ENCODE measurements at regions not wholly inside any gene's neighbourhood (a gene's known extent, or its start where the extent isn't known, plus 50 kb on each side); places are given as distances from the start of the nearest gene placed in this dataset.
"Not testable (repeated sequence)": the region's sequence is repeated elsewhere in the genome, so short reads cannot be mapped to it uniquely, and the experiment has no call there.

DNA sequence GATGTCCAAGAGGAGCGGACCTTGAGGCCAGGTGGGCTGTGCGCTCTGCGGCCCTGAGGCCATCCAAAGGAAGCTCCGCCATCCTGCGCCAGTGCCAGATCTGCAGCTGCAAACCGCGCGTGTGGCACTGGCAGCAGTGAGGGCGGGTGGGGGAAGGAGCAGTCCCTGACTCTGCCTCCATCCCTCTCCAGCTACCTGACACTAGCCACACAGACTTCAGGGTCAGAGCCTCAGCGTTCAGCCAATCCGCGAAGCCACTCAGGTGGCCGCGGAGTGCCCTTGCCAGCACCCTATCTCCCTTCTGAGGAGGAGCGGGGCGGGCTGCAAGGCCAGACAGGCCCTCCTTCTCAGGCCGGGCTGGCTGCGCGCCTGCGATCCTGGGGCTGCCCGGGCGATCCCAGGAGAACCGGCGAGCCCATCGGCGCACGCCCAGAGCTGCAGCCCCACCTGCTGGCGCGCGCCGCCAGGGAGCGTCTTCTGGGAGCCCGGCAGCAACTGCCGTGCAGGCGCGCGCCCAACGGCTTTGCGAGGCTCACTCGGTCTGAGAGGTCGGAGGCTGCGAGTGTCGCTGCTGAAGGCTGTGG lies 867.2 kb downstream of the SPATA31A1 start:
- H3K79me1 ChIP-seq (ENCODE audit: insufficient read depth, low read depth, low read length, poor library complexity, severe bottlenecking); H3K4me2 ChIP-seq (ENCODE audit: insufficient read depth, insufficient read length, low read length); H2AFZ ChIP-seq (ENCODE audit: low read length); H3K4me1 ChIP-seq (ENCODE audit: insufficient read depth, low read length); DNase-seq; H2AK5ac ChIP-seq (ENCODE audit: insufficient read length, low read length); H3K9me3 Mint-ChIP-seq; H3K79me2 ChIP-seq (ENCODE audit: insufficient read depth, low read length); H3K14ac ChIP-seq (ENCODE audit: insufficient read depth, low read length); H3K9ac ChIP-seq (ENCODE audit: extremely low read depth, insufficient read length, low read length); H3K4me3 Mint-ChIP-seq; H3K23me2 ChIP-seq (ENCODE audit: insufficient read length, low read depth, low read length, poor library complexity, severe bottlenecking); H3K4ac ChIP-seq (ENCODE audit: low read depth, low read length); H3K9me3 ChIP-seq (ENCODE audit: control insufficient read depth, low read depth, low read length); H3K18ac ChIP-seq (ENCODE audit: insufficient read length, low read depth, low read length); H3K27ac ChIP-seq (ENCODE audit: insufficient read length, low read depth, low read length); H4K91ac ChIP-seq (ENCODE audit: insufficient read length, low read depth, low read length); H2BK12ac ChIP-seq (ENCODE audit: insufficient read length, low read depth, low read length); H3K4me1 Mint-ChIP-seq; H3K56ac ChIP-seq (ENCODE audit: insufficient read length, low read depth, low read length); H3K27me3 Mint-ChIP-seq (ENCODE audit: low read depth); H3T11ph ChIP-seq (ENCODE audit: low read length); H3K36me3 Mint-ChIP-seq (ENCODE audit: insufficient read depth in 1 of 3, low read depth in 3 of 3); H3K27ac Mint-ChIP-seq; H2BK5ac ChIP-seq (ENCODE audit: insufficient read length, low read length); H3K27me3 ChIP-seq (ENCODE audit: insufficient read depth, low read length); H4K20me1 ChIP-seq (ENCODE audit: control insufficient read depth, insufficient read depth, insufficient read length); H3K23ac ChIP-seq (ENCODE audit: insufficient read length, low read depth, low read length); H2BK20ac ChIP-seq (ENCODE audit: low read depth, low read length, poor library complexity, severe bottlenecking); H4K5ac ChIP-seq (ENCODE audit: insufficient read length, low read depth, low read length); H2BK120ac ChIP-seq (ENCODE audit: low read depth, low read length, poor library complexity, severe bottlenecking); H2BK15ac ChIP-seq (ENCODE audit: low read depth, low read length); H4K8ac ChIP-seq (replicated peaks; ENCODE audit: insufficient read length, low read depth, low read length): not testable (repeated sequence)
- WGBS (ENCODE audit: extremely low coverage, insufficient read length, low lambda C conversion rate), result no CpG with 5 or more reads among the region's 43 CpGs

DNA sequence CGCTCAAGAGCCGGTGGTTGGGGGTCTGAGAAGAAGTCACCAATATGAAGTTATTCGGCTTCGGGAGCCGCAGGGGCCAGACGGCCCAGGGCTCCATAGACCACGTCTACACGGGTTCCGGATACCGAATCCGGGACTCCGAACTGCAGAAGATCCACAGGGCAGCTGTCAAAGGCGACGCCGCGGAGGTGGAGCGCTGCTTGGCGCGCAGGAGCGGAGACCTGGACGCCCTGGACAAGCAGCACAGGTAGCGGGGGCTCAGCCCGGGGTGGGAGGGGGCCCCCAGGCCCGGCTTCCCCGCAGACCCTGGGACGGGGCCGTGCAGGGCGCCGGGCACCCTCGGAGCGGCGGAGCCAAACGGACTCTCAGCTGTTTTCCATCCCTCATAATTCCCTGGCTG lies 867.9 kb downstream of the SPATA31A1 start:
- not testable (repeated sequence) for H2BK20ac ChIP-seq (ENCODE audit: low read depth, low read length, poor library complexity, severe bottlenecking); DNase-seq; H3K4me3 Mint-ChIP-seq; H3K4ac ChIP-seq (ENCODE audit: low read depth, low read length); H3K9me3 ChIP-seq (ENCODE audit: control insufficient read depth, low read depth, low read length); H3K79me2 ChIP-seq (ENCODE audit: insufficient read depth, low read length); H3T11ph ChIP-seq (ENCODE audit: low read length); H3K14ac ChIP-seq (ENCODE audit: insufficient read depth, low read length); H3K23me2 ChIP-seq (ENCODE audit: insufficient read length, low read depth, low read length, poor library complexity, severe bottlenecking); H3K36me3 Mint-ChIP-seq (ENCODE audit: insufficient read depth in 1 of 3, low read depth in 3 of 3); H2BK5ac ChIP-seq (ENCODE audit: insufficient read length, low read length); H3K23ac ChIP-seq (ENCODE audit: insufficient read length, low read depth, low read length); H2BK120ac ChIP-seq (ENCODE audit: low read depth, low read length, poor library complexity, severe bottlenecking); H3K4me2 ChIP-seq (ENCODE audit: insufficient read depth, insufficient read length, low read length); H3K4me1 ChIP-seq (ENCODE audit: insufficient read depth, low read length); H2BK12ac ChIP-seq (ENCODE audit: insufficient read length, low read depth, low read length); H3K4me1 Mint-ChIP-seq; H3K27me3 Mint-ChIP-seq (ENCODE audit: low read depth); H4K5ac ChIP-seq (ENCODE audit: insufficient read length, low read depth, low read length); H2BK15ac ChIP-seq (ENCODE audit: low read depth, low read length); H2AK5ac ChIP-seq (ENCODE audit: insufficient read length, low read length); H4K20me1 ChIP-seq (ENCODE audit: control insufficient read depth, insufficient read depth, insufficient read length); H4K91ac ChIP-seq (ENCODE audit: insufficient read length, low read depth, low read length); H3K27me3 ChIP-seq (ENCODE audit: insufficient read depth, low read length); H3K27ac Mint-ChIP-seq; H4K8ac ChIP-seq (replicated peaks; ENCODE audit: insufficient read length, low read depth, low read length); H3K18ac ChIP-seq (ENCODE audit: insufficient read length, low read depth, low read length); H3K79me1 ChIP-seq (ENCODE audit: insufficient read depth, low read depth, low read length, poor library complexity, severe bottlenecking); H3K27ac ChIP-seq (ENCODE audit: insufficient read length, low read depth, low read length); H2AFZ ChIP-seq (ENCODE audit: low read length); H3K9me3 Mint-ChIP-seq; H3K9ac ChIP-seq (ENCODE audit: extremely low read depth, insufficient read length, low read length); H3K56ac ChIP-seq (ENCODE audit: insufficient read length, low read depth, low read length)
- no CpG with 5 or more reads among the region's 33 CpGs for WGBS (ENCODE audit: extremely low coverage, insufficient read length, low lambda C conversion rate)

Data from H9 (cell line).